GM12891 (cell line): ENCODE measurements at regions not wholly inside any gene's neighbourhood (a gene's known extent, or its start where the extent isn't known, plus 50 kb on each side); places are given as distances from the start of the nearest gene placed in this dataset.
"Not testable (repeated sequence)": the region's sequence is repeated elsewhere in the genome, so short reads cannot be mapped to it uniquely, and the experiment has no call there.

Experiments used
- PAX5 ChIP-seq: IDR thresholded peaks from 2 replicates; pipeline ENCODE4 v1.6.1; 2011; ENCODE audit warnings: low read length, moderate library complexity, mild to moderate bottlenecking; ENCODE audit not compliant: insufficient read depth, severe bottlenecking
- POLR2A ChIP-seq: IDR thresholded peaks from 2 replicates; pipeline ENCODE4 v1.6.1; 2011; ENCODE audit warnings: low read depth, low read length, control low read depth
- POLR2AphosphoS5 ChIP-seq: IDR thresholded peaks from 2 replicates; pipeline ENCODE4 v1.6.1; 2011; ENCODE audit warnings: low read depth, low read length, control low read depth
- POU2F2 ChIP-seq: IDR thresholded peaks from 2 replicates; pipeline ENCODE4 v1.6.1; 2011; ENCODE audit warnings: low read depth, mild to moderate bottlenecking, control low read depth, low read length, moderate library complexity
- SPI1 ChIP-seq: IDR thresholded peaks from 2 replicates; pipeline ENCODE4 v1.6.1; 2011; ENCODE audit warnings: low read depth, low read length, control low read depth
- TAF1 ChIP-seq: IDR thresholded peaks from 2 replicates; pipeline ENCODE4 v1.6.1; 2011; ENCODE audit warnings: low read depth, low read length, control low read depth

DNA sequence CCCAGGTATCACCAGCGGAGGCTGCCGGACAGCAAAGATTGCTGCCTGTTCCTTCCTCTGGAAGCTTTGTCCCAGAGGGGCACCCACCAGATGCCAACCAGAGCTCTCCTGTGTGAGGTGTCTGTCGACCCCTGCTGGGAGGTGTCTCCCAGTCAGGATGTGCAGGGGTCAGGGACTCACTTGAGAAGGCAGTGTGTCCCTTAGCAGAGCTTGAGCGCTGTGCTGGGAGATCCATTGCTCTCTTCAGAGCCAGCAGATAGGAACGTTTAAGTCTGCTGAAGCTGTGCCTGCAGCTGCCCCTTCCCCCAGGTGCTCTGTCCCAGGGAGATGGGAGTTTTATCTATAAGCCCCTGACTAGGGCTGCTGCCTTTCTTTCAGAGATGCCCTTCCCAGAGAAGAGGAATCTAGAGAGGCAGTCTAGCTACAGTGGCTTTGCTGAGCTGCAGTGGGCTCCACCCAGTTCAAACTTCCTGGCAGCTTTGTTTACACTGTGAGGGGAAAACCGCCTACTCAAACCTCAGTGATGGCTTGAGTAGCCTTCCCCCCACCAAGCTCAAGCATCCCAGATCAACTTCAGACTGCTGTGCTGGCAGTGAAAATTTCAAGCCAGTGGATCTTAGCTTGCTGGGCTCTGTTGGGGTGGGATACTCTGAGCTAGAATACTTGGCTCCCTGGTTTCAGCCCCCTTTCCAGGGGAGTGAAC lies 253.7 kb downstream of the SPATA31A6 start:
- TF ChIP-seq POLR2A, POLR2AphosphoS5, TAF1, SPI1, POU2F2, PAX5: not testable (repeated sequence)
